HG03439 (cell line): ENCODE measurements at regions not wholly inside any gene's neighbourhood (a gene's known extent, or its start where the extent isn't known, plus 50 kb on each side); places are given as distances from the start of the nearest gene placed in this dataset.

Source experiments
- ATAC-seq: cut with Tn5 transposase; IDR thresholded peaks from one replicate; pipeline ENCODE4 v1.9.1; 2021; ENCODE audit warnings: mild to moderate bottlenecking, moderate library complexity; ENCODE audit not compliant: unreplicated experiment

- ATAC-seq: no peak
These were observed 195.4 kb upstream of the ZMIZ1 start for GRCh38 chr10:78873413-78873812.

- no peak for ATAC-seq
These were observed 193.4 kb upstream of the ZMIZ1 start for GRCh38 chr10:78875331-78875877.

- no peak for ATAC-seq
These were observed 192.8 kb upstream of the ZMIZ1 start for GRCh38 chr10:78875932-78876331.

- no peak for ATAC-seq
These were observed 192.3 kb upstream of the ZMIZ1 start for GRCh38 chr10:78876449-78876848.

GRCh38 chr10:78879621-78880020 lies 189.1 kb upstream of the ZMIZ1 start:
- ATAC-seq: no peak

GRCh38 chr10:78886129-78886528 lies 182.6 kb upstream of the ZMIZ1 start:
- no peak for ATAC-seq

- ATAC-seq: no peak
These were observed 179.2 kb upstream of the ZMIZ1 start for GRCh38 chr10:78889536-78890063.

- ATAC-seq: no peak
These were observed 178.3 kb upstream of the ZMIZ1 start for GRCh38 chr10:78890506-78890905.

- no peak for ATAC-seq
These were observed 177.0 kb upstream of the ZMIZ1 start for GRCh38 chr10:78891741-78892140.

GRCh38 chr10:78892338-78893176 lies 176.2 kb upstream of the ZMIZ1 start:
- no peak for ATAC-seq

GRCh38 chr10:78893217-78893616 lies 175.5 kb upstream of the ZMIZ1 start:
- no peak for ATAC-seq

GRCh38 chr10:78894089-78894840 lies 174.5 kb upstream of the ZMIZ1 start:
- no peak for ATAC-seq

GRCh38 chr10:78894841-78895195 lies 173.9 kb upstream of the ZMIZ1 start:
- no peak for ATAC-seq

- ATAC-seq: no peak
These were observed 173.3 kb upstream of the ZMIZ1 start for GRCh38 chr10:78895469-78895868.

- no peak for ATAC-seq
These were observed 172.4 kb upstream of the ZMIZ1 start for GRCh38 chr10:78896159-78896928.

- no peak for ATAC-seq
These were observed 170.2 kb upstream of the ZMIZ1 start for GRCh38 chr10:78898341-78899097.

GRCh38 chr10:78899098-78899754 lies 169.5 kb upstream of the ZMIZ1 start:
- no peak for ATAC-seq

- ATAC-seq: no peak
These were observed 168.6 kb upstream of the ZMIZ1 start for GRCh38 chr10:78899996-78900714.
